Right renal cortex interstitium (tissue), 3 donors: ENCODE measurements at regions not wholly inside any gene's neighbourhood (a gene's known extent, or its start where the extent isn't known, plus 50 kb on each side); places are given as distances from the start of the nearest gene placed in this dataset.

Source experiments
- DNase-seq, 3 donors: peaks; one replicate each; pipeline ENCODE4 v3.0.0-alpha.2; 2013; ENCODE audit warnings: low read depth in 3 of 3, low spot score in 2 of 3

DNA sequence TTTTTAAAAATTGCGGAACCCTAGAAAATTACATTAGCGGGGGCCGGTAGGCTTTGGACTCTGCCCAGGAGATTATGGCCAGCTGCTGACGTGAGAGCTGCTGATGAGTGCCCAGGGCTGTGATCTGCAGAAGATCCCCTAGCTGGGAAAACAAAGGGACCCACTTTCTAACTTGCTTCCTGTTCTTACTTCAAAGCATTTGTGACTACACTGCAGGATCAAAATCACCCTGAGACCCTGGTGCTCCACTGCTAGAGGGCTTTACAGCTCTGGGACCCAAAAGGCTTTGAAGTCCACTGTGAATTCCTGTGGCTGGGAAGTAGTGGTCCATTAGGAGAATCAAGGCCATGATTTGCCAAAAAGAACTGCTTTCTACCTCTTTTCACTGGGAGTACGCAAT is 499.4 kb upstream of the AKR1E2 start:
- DNase-seq, result no peak

GRCh38 chr10:4319870-4320367 is 506.1 kb upstream of the AKR1E2 start:
- DNase-seq, result no peak

GRCh38 chr10:4316161-4316810 is 509.7 kb upstream of the AKR1E2 start:
- DNase-seq, result no peak

DNA sequence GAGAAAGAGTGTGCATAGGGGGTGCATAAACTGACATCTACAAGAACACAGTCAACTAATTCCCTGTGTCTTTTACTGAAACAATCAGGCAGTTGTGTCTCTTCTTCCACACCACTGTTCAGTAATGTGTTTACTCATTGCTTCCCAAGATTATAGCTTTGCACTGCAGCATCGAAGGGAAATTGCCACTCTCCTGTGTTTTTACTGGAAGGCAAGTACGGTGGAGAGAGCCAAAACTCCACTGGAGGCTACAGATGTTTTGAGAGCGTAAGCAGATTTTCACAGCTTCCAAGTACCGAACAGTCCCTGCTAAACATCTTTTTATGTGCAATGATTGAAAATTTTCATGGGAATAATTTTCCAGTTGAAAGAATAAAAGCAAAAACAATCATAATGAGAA is 510.5 kb upstream of the AKR1E2 start:
- no peak for DNase-seq

GRCh38 chr10:4313051-4313450 is 513.0 kb upstream of the AKR1E2 start:
- no peak for DNase-seq

DNA sequence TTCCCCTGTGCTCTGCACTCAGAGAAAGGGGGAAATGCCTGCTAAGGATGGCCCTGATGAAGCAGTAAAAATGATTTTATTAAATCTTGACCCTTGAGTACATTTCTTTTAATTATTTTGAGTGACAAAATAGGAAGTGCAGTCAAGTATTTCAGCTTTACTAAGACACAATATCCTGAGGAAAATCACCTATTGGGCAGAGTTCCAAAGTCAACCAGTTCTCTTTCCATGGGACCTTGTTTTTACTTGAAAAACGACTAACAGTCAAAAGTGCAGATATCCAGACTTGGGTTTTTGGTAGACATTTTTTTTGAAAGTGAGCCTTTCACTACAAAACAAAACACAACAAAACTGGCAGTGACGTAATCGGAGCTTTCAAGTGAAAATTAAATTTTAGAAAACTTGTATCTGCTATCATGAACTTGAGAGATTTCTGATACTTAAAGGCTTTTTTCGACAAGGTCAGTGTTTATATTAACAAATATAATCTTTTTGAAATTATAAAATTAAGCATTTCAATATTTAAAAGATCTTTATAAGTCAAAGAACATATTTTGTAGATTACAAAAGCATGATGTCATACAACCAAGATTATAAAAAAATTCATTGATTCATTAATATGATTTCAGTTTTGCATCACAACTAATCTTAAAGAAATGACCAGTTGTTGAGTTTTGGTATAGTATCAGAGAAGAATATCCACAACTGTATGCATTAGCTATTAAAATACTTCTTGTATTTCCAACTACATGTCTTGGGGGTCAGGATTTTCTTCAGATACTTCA is 513.8 kb upstream of the AKR1E2 start:
- DNase-seq, result no peak

GRCh38 chr10:4310172-4310571 is 515.8 kb upstream of the AKR1E2 start:
- DNase-seq, result no peak

DNA sequence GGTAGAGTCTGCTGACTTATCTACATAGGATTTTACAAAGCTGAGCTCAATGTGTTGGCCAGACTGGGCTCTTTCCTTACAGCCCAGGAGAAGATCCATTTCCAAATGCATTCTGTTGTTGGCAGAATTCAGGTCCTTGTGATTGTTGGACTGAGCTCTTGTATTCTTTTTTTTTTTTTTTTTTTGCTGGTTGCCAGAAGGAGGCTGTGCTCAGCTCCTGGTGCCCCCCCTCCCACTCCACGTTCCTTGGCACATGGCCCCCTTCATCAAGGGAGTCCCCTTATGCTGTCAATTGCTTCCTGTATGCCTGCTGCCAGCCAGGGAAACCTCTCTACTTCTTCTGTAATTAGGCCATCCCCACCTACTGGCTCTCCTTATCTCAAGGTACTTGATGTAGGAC is 518.1 kb upstream of the AKR1E2 start:
- DNase-seq, result no peak

- DNase-seq, result no peak
Measured at GRCh38 chr10:4306871-4307270, 519.1 kb upstream of the AKR1E2 start.

GRCh38 chr10:4303045-4303444 is 518.0 kb upstream of the KLF6 start:
- no peak for DNase-seq

DNA sequence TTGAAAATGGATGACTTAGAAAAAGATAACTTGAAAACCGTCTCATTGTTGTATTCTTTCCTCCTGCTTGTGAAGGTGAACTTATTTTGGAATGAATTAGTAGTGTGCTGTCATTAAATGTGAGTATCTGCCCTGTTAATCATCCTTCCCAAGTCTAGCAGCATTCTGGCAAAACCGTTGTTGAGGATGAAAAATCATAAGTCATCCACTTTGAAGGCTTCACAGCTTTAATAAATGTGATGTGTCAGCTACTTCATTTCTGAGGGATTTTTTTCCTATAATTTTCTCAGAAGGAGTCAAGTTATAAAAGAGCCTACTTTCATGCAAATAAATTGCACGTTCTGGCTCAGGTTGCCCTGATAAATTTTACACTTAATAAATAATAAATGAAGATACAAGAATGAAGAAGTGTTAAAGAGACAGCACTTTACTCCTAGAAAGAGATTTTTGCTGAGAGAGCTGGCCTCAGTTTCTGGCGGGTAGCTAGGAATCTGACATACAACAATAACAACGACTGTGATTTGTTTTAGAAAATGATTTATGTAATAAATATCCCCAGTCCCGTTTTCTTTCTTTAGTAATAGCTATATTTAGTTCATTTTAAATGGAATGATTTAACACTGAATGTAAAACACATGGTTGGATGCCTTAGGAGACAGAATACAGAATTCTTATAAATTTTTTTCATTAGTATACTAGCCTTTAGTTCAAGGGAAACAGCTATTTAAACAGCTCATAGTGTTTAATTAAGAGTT is 516.5 kb upstream of the KLF6 start:
- no peak for DNase-seq

DNA sequence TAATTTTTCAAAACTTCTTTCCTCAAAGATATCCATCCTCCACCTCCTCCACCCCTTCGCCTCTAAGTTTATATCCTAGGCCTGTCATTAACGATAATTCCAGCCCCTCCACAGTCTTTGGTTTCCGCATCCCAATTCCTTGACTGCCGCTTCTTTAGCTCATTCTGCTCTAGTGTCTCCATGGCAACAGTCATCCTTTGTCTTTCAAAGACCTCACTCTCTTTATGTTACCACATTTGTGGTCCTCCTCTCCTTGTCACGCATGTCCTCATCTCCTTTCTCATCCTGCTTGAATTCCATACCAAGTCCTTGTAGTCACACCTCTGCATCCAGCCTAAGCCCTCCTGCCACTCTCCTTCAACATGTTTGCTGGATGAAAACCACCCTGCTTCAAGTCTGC is 511.2 kb upstream of the KLF6 start:
- DNase-seq, result no peak

GRCh38 chr10:4294996-4295792 is 510.2 kb upstream of the KLF6 start:
- DNase-seq, result no peak

DNA sequence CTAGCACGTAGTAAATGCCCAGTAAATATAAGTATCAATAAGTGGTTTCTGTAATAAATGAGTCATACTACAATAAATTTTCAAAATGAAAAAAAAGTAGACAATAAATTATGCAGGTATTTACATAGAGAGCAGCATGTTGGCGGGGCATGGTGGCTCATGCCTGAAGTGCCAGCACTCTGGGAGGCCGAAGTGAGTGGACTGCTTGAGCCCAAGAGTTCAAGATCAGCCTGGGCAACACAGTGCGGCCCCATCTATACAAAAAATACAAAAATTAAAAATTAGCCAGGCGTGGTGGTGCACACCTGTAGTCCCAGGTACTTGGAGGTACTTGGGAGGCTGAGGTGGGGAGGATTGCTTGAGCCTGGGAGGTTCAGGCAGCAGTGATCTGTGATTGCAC is 509.3 kb upstream of the KLF6 start:
- no peak for DNase-seq

DNA sequence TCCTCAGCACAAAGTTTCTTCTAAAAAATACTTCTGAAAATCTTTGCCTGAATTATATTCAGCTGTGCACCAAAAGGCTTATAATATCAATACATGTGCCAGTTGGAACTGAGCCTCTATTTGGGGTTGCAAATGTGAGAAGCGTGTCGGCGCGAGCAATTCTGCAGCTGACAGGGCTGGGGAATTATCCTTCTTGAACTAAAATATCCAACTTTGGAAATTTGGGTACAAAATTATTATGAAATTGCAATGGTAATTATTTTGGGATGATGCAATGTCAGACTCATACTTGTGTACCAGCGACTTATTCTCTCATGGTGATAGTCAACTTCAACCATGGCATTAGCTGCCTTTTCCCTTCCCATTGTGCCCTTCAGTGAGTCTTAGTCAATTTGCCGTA is 507.0 kb upstream of the KLF6 start:
- DNase-seq, result no peak

DNA sequence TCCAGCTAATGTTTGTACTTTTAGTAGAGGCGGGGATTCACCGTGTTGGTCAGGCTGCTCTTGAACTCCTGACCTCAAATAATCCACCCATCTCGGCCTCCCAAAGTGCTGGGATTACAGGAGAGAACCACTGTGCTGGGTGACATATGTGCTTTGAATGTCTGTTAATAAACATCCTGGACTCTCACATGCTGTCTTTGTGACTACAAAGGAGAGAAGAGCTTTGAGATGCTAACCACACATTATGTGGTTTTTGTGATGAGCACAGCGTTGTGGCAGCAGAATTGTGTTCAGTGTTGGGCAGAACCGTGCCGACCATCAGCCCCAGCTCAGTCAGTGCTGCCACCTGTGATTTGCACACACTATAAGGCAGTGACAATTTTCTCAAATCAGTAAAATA is 500.1 kb upstream of the KLF6 start:
- no peak for DNase-seq

GRCh38 chr10:4283846-4284610 is 499.0 kb upstream of the KLF6 start:
- DNase-seq, result no peak

DNA sequence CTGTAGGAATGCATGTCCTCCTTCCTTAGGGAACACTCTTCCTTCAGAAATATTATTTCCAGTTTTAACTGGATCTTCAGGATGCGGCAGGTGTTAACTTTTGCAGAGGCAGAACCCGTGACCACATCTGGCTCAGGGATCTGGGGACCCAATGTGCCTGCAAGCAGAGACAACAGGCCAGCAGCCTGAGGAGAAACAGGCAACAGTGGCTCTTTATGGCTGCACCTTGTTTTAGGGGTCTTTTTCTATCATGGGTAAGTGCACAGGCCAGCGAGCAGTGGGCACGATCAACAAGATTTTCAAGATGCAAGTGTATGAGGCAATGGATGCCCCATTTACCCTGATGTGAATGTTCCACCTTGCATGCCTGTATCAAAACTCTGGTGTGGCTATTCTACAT is 497.5 kb upstream of the KLF6 start:
- DNase-seq, result no peak

GRCh38 chr10:4281190-4281825 is 496.3 kb upstream of the KLF6 start:
- DNase-seq, result no peak
